PC-3 (cell line): ENCODE measurements at regions not wholly inside any gene's neighbourhood (a gene's known extent, or its start where the extent isn't known, plus 50 kb on each side); places are given as distances from the start of the nearest gene placed in this dataset.

Experiments
- EZH2 ChIP-seq: fragments of 300-600 bp; sonication (generic); IDR thresholded peaks from one replicate; pipeline ENCODE4 v1.6.1; 2017; ENCODE audit warnings: antibody characterized with exemption, mild to moderate bottlenecking, low read length; ENCODE audit not compliant: unreplicated experiment
- EZH2phosphoT487 ChIP-seq: fragments of 300-600 bp; sonication (generic); IDR thresholded peaks from 2 replicates; pipeline ENCODE4 v1.6.1; 2018; ENCODE audit warnings: mild to moderate bottlenecking, antibody characterized with exemption, low read length, borderline replicate concordance
- TF ChIP-seq, protein P1 (sequence below): fragments of 300-600 bp; sonication (generic); conservative IDR thresholded peaks from 2 replicates; pipeline ENCODE4 v1.5.1; 2017; ENCODE audit warnings: antibody characterized with exemption, low read depth, mild to moderate bottlenecking, low read length

DNA sequence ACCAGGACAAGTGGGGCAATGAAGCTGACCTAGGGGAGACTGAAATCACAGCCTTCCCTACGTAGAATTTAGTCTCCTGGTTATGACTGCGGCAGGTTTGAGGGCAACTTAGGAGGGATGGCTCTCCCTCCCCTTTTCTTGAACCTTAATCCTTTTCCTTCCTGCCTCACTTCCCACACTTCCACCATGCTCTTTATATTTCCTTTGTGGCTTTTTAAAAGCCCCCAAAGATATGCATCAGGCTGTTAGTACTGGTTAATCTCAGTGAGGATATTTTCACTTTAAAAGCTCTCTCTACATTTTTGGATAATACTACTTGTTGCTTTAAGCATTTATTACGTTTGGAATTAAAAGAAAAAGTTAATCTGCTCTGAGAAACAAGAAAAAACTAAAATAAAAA, 339.2 kb downstream of the SOX2 start:
- TF ChIP-seq, protein P1, sequence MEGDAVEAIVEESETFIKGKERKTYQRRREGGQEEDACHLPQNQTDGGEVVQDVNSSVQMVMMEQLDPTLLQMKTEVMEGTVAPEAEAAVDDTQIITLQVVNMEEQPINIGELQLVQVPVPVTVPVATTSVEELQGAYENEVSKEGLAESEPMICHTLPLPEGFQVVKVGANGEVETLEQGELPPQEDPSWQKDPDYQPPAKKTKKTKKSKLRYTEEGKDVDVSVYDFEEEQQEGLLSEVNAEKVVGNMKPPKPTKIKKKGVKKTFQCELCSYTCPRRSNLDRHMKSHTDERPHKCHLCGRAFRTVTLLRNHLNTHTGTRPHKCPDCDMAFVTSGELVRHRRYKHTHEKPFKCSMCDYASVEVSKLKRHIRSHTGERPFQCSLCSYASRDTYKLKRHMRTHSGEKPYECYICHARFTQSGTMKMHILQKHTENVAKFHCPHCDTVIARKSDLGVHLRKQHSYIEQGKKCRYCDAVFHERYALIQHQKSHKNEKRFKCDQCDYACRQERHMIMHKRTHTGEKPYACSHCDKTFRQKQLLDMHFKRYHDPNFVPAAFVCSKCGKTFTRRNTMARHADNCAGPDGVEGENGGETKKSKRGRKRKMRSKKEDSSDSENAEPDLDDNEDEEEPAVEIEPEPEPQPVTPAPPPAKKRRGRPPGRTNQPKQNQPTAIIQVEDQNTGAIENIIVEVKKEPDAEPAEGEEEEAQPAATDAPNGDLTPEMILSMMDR = no peak
- TF ChIP-seq EZH2phosphoT487 = no peak
- no peak for TF ChIP-seq EZH2
